IMR-90 (cell line): ENCODE measurements at regions not wholly inside any gene's neighbourhood (a gene's known extent, or its start where the extent isn't known, plus 50 kb on each side); places are given as distances from the start of the nearest gene placed in this dataset.

Source experiments
- ATAC-seq: fragments of 200-7000 bp; cut with Tn5 transposase; 2 replicates; pipeline ENCODE4 v1.9.1; 2020; ENCODE audit warnings: low read depth, mild to moderate bottlenecking, moderate library complexity
- BruUV-seq: library from RNA; stranded (reverse); fragments of 400-500 nt; replicated peaks from 2 replicates; lab custom pipeline; 2021; lab: Mats Ljungman, UMichigan
- CTCF ChIA-PET: fragments of 300-600 bp; formaldehyde crosslinking; extraction: SDS; loops from one replicate; lab custom pipeline; 2021; ENCODE audit warnings: antibody characterized with exemption; lab: Yijun Ruan, JAX
- POLR2A ChIA-PET: fragments of 300-600 bp; sonication (Branson Sonifier 250); formaldehyde crosslinking; loops from one replicate; lab custom pipeline; 2022; ENCODE audit warnings: antibody characterized with exemption; ENCODE audit not compliant: unreplicated experiment; lab: Charles Lee
- DNase-seq: peaks from one replicate; pipeline ENCODE4 v3.0.0; 2013
- H2AFZ ChIP-seq: replicated peaks from 2 replicates; pipeline ENCODE3; 2013; ENCODE audit warnings: low read length, mild to moderate bottlenecking; ENCODE audit not compliant: poor library complexity
- H2AK5ac ChIP-seq: 2 replicates; pipeline ENCODE4 v1.6.1; 2013; ENCODE audit warnings: low read depth, low read length, inconsistent platforms
- H2AK9ac ChIP-seq: replicated peaks from 2 replicates; pipeline ENCODE3; 2013; ENCODE audit warnings: mild to moderate bottlenecking, low read depth, low read length, moderate library complexity; ENCODE audit not compliant: poor library complexity
- H2BK120ac ChIP-seq: 2 replicates; pipeline ENCODE4 v1.6.1; 2013; ENCODE audit warnings: low read depth, low read length, inconsistent platforms
- H2BK15ac ChIP-seq: 3 replicates; pipeline ENCODE4 v1.6.1; 2013; ENCODE audit warnings: low read depth, low read length, inconsistent platforms
- H2BK20ac ChIP-seq: 2 replicates; pipeline ENCODE4 v1.6.1; 2013; ENCODE audit warnings: low read depth, mild to moderate bottlenecking, inconsistent platforms, low read length, moderate library complexity
- H2BK5ac ChIP-seq: 2 replicates; pipeline ENCODE4 v1.6.1; 2013; ENCODE audit warnings: mild to moderate bottlenecking, low read depth, low read length, inconsistent platforms; ENCODE audit not compliant: poor library complexity, severe bottlenecking
- H3K14ac ChIP-seq: replicated peaks from 2 replicates; pipeline ENCODE4 v1.6.1; 2013; ENCODE audit warnings: low read depth, low read length, inconsistent platforms
- H3K18ac ChIP-seq: 2 replicates; pipeline ENCODE4 v1.6.1; 2013; ENCODE audit warnings: low read depth, low read length, control low read depth
- H3K23ac ChIP-seq: 2 replicates; pipeline ENCODE4 v1.6.1; 2013; ENCODE audit warnings: low read depth, low read length, inconsistent platforms
- H3K27ac ChIP-seq: 2 replicates; pipeline ENCODE4 v1.5.1; 2013; ENCODE audit warnings: mild to moderate bottlenecking, control low read depth, low read length; ENCODE audit not compliant: insufficient read depth
- H3K27me3 ChIP-seq: 2 replicates; pipeline ENCODE4 v1.6.1; 2013; ENCODE audit warnings: low read length; ENCODE audit not compliant: control insufficient read depth, insufficient read depth
- H3K36me3 ChIP-seq: 2 replicates; pipeline ENCODE4 v1.6.1; 2013; ENCODE audit warnings: low read length, mixed read lengths; ENCODE audit not compliant: control insufficient read depth, insufficient read depth
- H3K4ac ChIP-seq: 2 replicates; pipeline ENCODE4 v1.6.1; 2013; ENCODE audit warnings: low read depth, low read length, inconsistent platforms
- H3K4me1 ChIP-seq: 2 replicates; pipeline ENCODE4 v1.6.1; 2013; ENCODE audit warnings: low read length, mixed read lengths; ENCODE audit not compliant: control insufficient read depth, insufficient read depth
- H3K4me2 ChIP-seq: 2 replicates; pipeline ENCODE4 v1.6.1; 2013; ENCODE audit warnings: low read depth, mild to moderate bottlenecking, control low read depth, low read length, moderate library complexity
- H3K4me3 ChIP-seq: 2 replicates; pipeline ENCODE4 v1.5.1; 2013; ENCODE audit warnings: low read depth, mild to moderate bottlenecking, control low read depth, low read length, moderate library complexity; ENCODE audit not compliant: insufficient read depth
- H3K56ac ChIP-seq: 2 replicates; pipeline ENCODE4 v1.6.1; 2013; ENCODE audit warnings: low read length, inconsistent platforms; ENCODE audit not compliant: insufficient read depth; ENCODE audit errors: extremely low read depth
- H3K79me1 ChIP-seq, 2 experiments: 2 replicates each; pipeline ENCODE4 v1.6.1; 2013; ENCODE audit warnings: low read length in 2 of 2, inconsistent platforms in 1 of 2, low read depth in 1 of 2
- H3K9ac ChIP-seq: 2 replicates; pipeline ENCODE4 v1.6.1; 2013; ENCODE audit warnings: low read depth, low read length, control low read depth
- H3K9me1 ChIP-seq: 2 replicates; pipeline ENCODE4 v1.6.1; 2013; ENCODE audit warnings: low read length, inconsistent platforms; ENCODE audit not compliant: insufficient read depth
- H3K9me3 ChIP-seq: 2 replicates; pipeline ENCODE4 v1.6.1; 2013; ENCODE audit warnings: low read length; ENCODE audit not compliant: control insufficient read depth, insufficient read depth
- H4K20me1 ChIP-seq: 2 replicates; pipeline ENCODE4 v1.6.1; 2013; ENCODE audit warnings: low read length, inconsistent platforms; ENCODE audit not compliant: insufficient read depth
- H4K5ac ChIP-seq: 2 replicates; pipeline ENCODE4 v1.6.1; 2013; ENCODE audit warnings: mild to moderate bottlenecking, low read depth, low read length, control low read depth
- H4K8ac ChIP-seq, 2 experiments: 2 replicates each; pipeline ENCODE4 v1.6.1; 2013; ENCODE audit warnings: low read depth in 2 of 2, low read length in 2 of 2, control low read depth in 1 of 2, inconsistent platforms in 1 of 2
- H4K91ac ChIP-seq: 2 replicates; pipeline ENCODE4 v1.6.1; 2013; ENCODE audit warnings: low read depth, low read length, inconsistent platforms; ENCODE audit not compliant: insufficient read depth
- BHLHE40 ChIP-seq: fragments of 150-350 bp; IDR thresholded peaks from 2 replicates; pipeline ENCODE4 v1.6.1; 2016; ENCODE audit warnings: mild to moderate bottlenecking, low read depth, low read length
- CHD1 ChIP-seq: IDR thresholded peaks from 2 replicates; pipeline ENCODE4 v1.6.1; 2012; ENCODE audit warnings: low read depth, low read length, improper control_type of control experiment
- FOS ChIP-seq: fragments of 150-350 bp; IDR thresholded peaks from 2 replicates; pipeline ENCODE4 v1.6.1; 2016; ENCODE audit warnings: low read depth, low read length
- MAFK ChIP-seq: IDR thresholded peaks from 2 replicates; pipeline ENCODE4 v1.6.1; 2012; ENCODE audit warnings: low read depth, low read length, improper control_type of control experiment
- MAZ ChIP-seq: IDR thresholded peaks from 2 replicates; pipeline ENCODE4 v1.6.1; 2012; ENCODE audit warnings: low read depth, mild to moderate bottlenecking, low read length, improper control_type of control experiment, moderate library complexity, borderline replicate concordance
- POLR2A ChIP-seq: IDR thresholded peaks from 2 replicates; pipeline ENCODE4 v1.6.1; 2012; ENCODE audit warnings: mild to moderate bottlenecking, low read depth, low read length
- RAD21 ChIP-seq: IDR thresholded peaks from 2 replicates; pipeline ENCODE4 v1.6.1; 2012; ENCODE audit warnings: low read length, improper control_type of control experiment
- RCOR1 ChIP-seq: IDR thresholded peaks from 2 replicates; pipeline ENCODE4 v1.6.1; 2012; ENCODE audit warnings: mild to moderate bottlenecking, low read length, improper control_type of control experiment; ENCODE audit not compliant: insufficient replicate concordance
- RFX5 ChIP-seq: IDR thresholded peaks from 2 replicates; pipeline ENCODE4 v1.8.0; 2012; ENCODE audit warnings: low read depth, mild to moderate bottlenecking, low read length, moderate library complexity
- SMC3 ChIP-seq: fragments of 150-350 bp; IDR thresholded peaks from 2 replicates; pipeline ENCODE4 v1.6.1; 2016; ENCODE audit warnings: low read depth, mild to moderate bottlenecking, antibody characterized with exemption, low read length, moderate library complexity
- dilution Hi-C: fragments of 300-500 bp; cut with HindIII; formaldehyde crosslinking; loops from one replicate; pipeline ENCODE4 v1.14.3; 2018; ENCODE audit warnings: low sequenced_read_pairs; ENCODE audit not compliant: unreplicated experiment
- in situ Hi-C: fragments of 300-500 bp; cut with MboI; formaldehyde crosslinking; loops from 3 replicates; pipeline ENCODE4 v1.14.3; 2019; ENCODE audit warnings: low sequenced_read_pairs, inconsistent platforms, mixed read lengths
- intact Hi-C: fragments of 100-400 bp; cut with micrococcal nuclease; formaldehyde crosslinking; loops from 2 replicates; pipeline ENCODE4 v1.10.0; 2022
- TF ChIP-seq, protein P1 (sequence below): conservative IDR thresholded peaks from 2 replicates; pipeline ENCODE4 v1.5.1; 2012; ENCODE audit warnings: mild to moderate bottlenecking, low read depth, low read length, improper control_type of control experiment
- TF ChIP-seq, protein P2 (sequence below): fragments of 150-350 bp; IDR thresholded peaks from 2 replicates; pipeline ENCODE4 v1.6.1; 2017; ENCODE audit warnings: mild to moderate bottlenecking, antibody characterized with exemption, low read length, low read depth

DNA sequence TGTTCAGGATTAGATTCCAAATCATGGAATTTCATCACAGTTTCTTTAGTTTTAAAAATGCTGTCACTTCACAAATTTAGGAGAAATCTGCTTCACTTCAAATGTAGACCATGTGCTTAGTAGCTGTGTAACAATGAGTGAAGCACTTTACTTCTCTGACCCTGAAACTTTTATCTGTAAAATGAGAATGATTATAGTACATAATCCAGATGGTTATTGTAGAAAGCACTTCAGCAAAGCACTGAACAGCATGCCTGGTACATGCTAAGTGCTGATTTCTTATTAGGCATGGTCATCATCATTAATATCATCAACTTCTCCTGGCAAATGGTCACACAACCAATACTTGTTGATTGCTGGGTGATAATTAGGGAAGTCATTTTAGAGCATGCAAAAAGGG lies 705.0 kb downstream of the EPHA7 start:
- Histone ChIP-seq H4K8ac (no peak overlapping the region), H2BK5ac (no peak overlapping the region), H3K9ac (no peak overlapping the region), H2AFZ (no peak overlapping the region), H3K36me3 (no peaks in the 10 kb centered on the region), H2AK9ac (no peak overlapping the region), H3K4me3 (no peak overlapping the region), H3K14ac (no peak overlapping the region), H3K4ac (no peak overlapping the region), H2BK15ac (no peak overlapping the region), H3K4me2 (no peak overlapping the region), H3K18ac (no peak overlapping the region), H3K56ac (no peak overlapping the region), H2BK20ac (no peak overlapping the region), H4K91ac (no peak overlapping the region), H2AK5ac (no peak overlapping the region), H2BK120ac (no peak overlapping the region), H4K5ac (no peak overlapping the region), H4K20me1 (no peaks in the 10 kb centered on the region), H3K27me3 (no peaks in the 10 kb centered on the region), H3K23ac (no peak overlapping the region), H3K9me3 (no peaks in the 10 kb centered on the region), H3K4me1 (no peaks in the 10 kb centered on the region; the same call in 1 of the 2 replicates), H3K9me1 (no peaks in the 10 kb centered on the region), H3K79me1 (no peaks in the 10 kb centered on the region), H3K27ac (no peak overlapping the region)
- dilution Hi-C loops = no loop called here
- ATAC-seq (no peak), DNase-seq (no peak)
- POLR2A ChIA-PET = interaction anchor here (0.7 kb wide), 1 partner anchor 24 kb away, joined by 4 read pairs; no protein-coding TSS in a partner anchor
- CTCF ChIA-PET = no interaction called here
- TF ChIP-seq MAZ (no peak), RFX5 (no peak), RCOR1 (no peak), POLR2A (no peak), FOS (no peak), BHLHE40 (no peak), CHD1 (no peak), SMC3 (no peak), RAD21 (no peak), MAFK (no peak)
- TF ChIP-seq, protein P1, sequence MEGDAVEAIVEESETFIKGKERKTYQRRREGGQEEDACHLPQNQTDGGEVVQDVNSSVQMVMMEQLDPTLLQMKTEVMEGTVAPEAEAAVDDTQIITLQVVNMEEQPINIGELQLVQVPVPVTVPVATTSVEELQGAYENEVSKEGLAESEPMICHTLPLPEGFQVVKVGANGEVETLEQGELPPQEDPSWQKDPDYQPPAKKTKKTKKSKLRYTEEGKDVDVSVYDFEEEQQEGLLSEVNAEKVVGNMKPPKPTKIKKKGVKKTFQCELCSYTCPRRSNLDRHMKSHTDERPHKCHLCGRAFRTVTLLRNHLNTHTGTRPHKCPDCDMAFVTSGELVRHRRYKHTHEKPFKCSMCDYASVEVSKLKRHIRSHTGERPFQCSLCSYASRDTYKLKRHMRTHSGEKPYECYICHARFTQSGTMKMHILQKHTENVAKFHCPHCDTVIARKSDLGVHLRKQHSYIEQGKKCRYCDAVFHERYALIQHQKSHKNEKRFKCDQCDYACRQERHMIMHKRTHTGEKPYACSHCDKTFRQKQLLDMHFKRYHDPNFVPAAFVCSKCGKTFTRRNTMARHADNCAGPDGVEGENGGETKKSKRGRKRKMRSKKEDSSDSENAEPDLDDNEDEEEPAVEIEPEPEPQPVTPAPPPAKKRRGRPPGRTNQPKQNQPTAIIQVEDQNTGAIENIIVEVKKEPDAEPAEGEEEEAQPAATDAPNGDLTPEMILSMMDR = no peak
- TF ChIP-seq, protein P2, sequence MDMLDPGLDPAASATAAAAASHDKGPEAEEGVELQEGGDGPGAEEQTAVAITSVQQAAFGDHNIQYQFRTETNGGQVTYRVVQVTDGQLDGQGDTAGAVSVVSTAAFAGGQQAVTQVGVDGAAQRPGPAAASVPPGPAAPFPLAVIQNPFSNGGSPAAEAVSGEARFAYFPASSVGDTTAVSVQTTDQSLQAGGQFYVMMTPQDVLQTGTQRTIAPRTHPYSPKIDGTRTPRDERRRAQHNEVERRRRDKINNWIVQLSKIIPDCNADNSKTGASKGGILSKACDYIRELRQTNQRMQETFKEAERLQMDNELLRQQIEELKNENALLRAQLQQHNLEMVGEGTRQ = no peak
- intact Hi-C loops = no loop called here
- no TSS peak for BruUV-seq
- in situ Hi-C loops = no loop called here
